HL-60 (cell line): ENCODE measurements at regions not wholly inside any gene's neighbourhood (a gene's known extent, or its start where the extent isn't known, plus 50 kb on each side); places are given as distances from the start of the nearest gene placed in this dataset.
"Not testable (repeated sequence)": the region's sequence is repeated elsewhere in the genome, so short reads cannot be mapped to it uniquely, and the experiment has no call there.

Experiments used
- POLR2AphosphoS5 ChIP-seq: IDR thresholded peaks from 2 replicates; pipeline ENCODE4 v1.6.1; 2012; ENCODE audit warnings: low read depth
- TF ChIP-seq, protein P1 (sequence below): IDR thresholded peaks from 2 replicates; pipeline ENCODE4 v1.6.1; 2012; ENCODE audit warnings: low read depth; ENCODE audit not compliant: insufficient replicate concordance
- TF ChIP-seq, protein P2 (sequence below): IDR thresholded peaks from one replicate; pipeline ENCODE4 v1.5.1; 2011; ENCODE audit warnings: low read length, control low read depth, inconsistent platforms; ENCODE audit not compliant: insufficient read depth

DNA sequence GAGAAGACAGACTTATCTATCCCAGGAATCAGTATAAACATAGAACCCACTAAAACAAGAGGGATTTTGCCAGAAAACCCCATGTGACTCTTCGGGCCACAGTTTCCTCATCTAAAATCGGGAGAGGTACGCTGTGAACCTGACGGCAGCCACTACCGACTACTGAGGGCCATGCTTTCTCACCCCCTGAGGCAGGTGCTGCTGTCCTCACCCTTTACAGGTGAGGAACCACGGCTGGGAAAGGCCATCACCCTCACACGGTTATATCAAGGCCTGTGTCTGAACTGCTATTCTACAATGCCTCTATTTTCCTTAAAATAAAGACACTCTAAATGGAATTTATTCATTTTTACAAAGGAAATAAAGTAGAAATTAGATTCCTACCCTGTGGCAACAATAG is 73.4 kb upstream of the TNK2 start:
- TF ChIP-seq, protein P1, sequence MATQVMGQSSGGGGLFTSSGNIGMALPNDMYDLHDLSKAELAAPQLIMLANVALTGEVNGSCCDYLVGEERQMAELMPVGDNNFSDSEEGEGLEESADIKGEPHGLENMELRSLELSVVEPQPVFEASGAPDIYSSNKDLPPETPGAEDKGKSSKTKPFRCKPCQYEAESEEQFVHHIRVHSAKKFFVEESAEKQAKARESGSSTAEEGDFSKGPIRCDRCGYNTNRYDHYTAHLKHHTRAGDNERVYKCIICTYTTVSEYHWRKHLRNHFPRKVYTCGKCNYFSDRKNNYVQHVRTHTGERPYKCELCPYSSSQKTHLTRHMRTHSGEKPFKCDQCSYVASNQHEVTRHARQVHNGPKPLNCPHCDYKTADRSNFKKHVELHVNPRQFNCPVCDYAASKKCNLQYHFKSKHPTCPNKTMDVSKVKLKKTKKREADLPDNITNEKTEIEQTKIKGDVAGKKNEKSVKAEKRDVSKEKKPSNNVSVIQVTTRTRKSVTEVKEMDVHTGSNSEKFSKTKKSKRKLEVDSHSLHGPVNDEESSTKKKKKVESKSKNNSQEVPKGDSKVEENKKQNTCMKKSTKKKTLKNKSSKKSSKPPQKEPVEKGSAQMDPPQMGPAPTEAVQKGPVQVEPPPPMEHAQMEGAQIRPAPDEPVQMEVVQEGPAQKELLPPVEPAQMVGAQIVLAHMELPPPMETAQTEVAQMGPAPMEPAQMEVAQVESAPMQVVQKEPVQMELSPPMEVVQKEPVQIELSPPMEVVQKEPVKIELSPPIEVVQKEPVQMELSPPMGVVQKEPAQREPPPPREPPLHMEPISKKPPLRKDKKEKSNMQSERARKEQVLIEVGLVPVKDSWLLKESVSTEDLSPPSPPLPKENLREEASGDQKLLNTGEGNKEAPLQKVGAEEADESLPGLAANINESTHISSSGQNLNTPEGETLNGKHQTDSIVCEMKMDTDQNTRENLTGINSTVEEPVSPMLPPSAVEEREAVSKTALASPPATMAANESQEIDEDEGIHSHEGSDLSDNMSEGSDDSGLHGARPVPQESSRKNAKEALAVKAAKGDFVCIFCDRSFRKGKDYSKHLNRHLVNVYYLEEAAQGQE = not testable (repeated sequence)
- TF ChIP-seq, protein P2, sequence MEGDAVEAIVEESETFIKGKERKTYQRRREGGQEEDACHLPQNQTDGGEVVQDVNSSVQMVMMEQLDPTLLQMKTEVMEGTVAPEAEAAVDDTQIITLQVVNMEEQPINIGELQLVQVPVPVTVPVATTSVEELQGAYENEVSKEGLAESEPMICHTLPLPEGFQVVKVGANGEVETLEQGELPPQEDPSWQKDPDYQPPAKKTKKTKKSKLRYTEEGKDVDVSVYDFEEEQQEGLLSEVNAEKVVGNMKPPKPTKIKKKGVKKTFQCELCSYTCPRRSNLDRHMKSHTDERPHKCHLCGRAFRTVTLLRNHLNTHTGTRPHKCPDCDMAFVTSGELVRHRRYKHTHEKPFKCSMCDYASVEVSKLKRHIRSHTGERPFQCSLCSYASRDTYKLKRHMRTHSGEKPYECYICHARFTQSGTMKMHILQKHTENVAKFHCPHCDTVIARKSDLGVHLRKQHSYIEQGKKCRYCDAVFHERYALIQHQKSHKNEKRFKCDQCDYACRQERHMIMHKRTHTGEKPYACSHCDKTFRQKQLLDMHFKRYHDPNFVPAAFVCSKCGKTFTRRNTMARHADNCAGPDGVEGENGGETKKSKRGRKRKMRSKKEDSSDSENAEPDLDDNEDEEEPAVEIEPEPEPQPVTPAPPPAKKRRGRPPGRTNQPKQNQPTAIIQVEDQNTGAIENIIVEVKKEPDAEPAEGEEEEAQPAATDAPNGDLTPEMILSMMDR = not testable (repeated sequence)
- not testable (repeated sequence) for TF ChIP-seq POLR2AphosphoS5
